Fibroblast of mammary gland (primary cell): ENCODE measurements at regions not wholly inside any gene's neighbourhood (a gene's known extent, or its start where the extent isn't known, plus 50 kb on each side); places are given as distances from the start of the nearest gene placed in this dataset.
"Not testable (repeated sequence)": the region's sequence is repeated elsewhere in the genome, so short reads cannot be mapped to it uniquely, and the experiment has no call there.

ENCODE experiments used
- DNase-seq: peaks from one replicate; pipeline ENCODE4 v3.0.0-alpha.2; 2010; ENCODE audit warnings: low read depth
- H3K4me3 ChIP-seq: 2 replicates; pipeline ENCODE4 v1.5.1; 2011; ENCODE audit warnings: low read depth, mild to moderate bottlenecking, low read length, moderate library complexity; ENCODE audit not compliant: control insufficient read depth
- CTCF ChIP-seq: conservative IDR thresholded peaks from 2 replicates; pipeline ENCODE4 v1.5.1; 2011; ENCODE audit warnings: low read depth, low read length, inconsistent platforms; ENCODE audit not compliant: control insufficient read depth, insufficient read depth

DNA sequence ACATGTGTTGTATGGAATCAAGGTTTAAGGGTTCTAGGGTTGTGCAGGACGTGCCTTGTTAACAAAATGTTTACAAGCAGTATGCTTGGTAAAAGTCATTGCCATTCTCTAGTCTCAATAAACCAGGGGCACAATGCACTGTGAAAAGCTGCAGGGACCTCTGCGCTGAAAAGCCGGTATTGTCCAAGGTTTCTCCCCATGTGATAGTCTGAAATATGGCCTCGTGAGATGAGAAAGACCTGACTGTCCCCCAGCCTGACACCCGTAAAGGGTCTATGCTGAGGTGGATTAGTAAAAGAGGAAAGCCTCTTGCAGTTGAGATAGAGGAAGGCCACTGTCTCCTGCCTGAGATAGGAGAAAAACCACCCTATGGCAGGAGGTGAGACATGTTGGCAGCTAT lies 537.5 kb downstream of the KCNJ18 start:
- not testable (repeated sequence) for H3K4me3 ChIP-seq, DNase-seq

DNA sequence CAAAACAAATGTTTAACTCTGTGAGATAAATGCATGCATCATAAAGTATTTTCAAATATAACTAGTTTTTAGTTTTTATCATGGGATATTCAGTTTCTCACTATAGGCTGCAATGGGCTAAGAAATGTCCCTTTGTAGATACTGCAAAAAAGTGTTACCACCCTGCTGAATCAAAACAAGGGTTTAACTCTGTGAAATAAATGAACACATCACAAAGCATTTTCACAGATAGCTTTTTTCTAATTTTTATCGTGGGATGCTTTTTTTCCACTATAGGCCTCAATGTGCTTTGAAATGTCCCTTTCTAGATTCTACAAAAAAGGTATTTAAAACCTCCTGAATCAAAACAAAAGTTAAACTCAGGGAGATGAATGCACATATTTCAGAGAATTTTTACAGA lies 541.1 kb downstream of the KCNJ18 start:
- no peak for TF ChIP-seq CTCF
- DNase-seq = no peak
- H3K4me3 ChIP-seq = no peak overlapping the region

- TF ChIP-seq CTCF = no peak
- H3K4me3 ChIP-seq = no peak overlapping the region
- no peak for DNase-seq
Measured at GRCh38 chr17:22242472-22242871, 550.1 kb downstream of the KCNJ18 start.

- TF ChIP-seq CTCF = no peak
- H3K4me3 ChIP-seq = no peak overlapping the region
- no peak for DNase-seq
Measured at GRCh38 chr17:22251498-22251897, 559.2 kb downstream of the KCNJ18 start.

- no peak for DNase-seq
- H3K4me3 ChIP-seq = no peak overlapping the region
- no peak for TF ChIP-seq CTCF
Measured at GRCh38 chr17:22253007-22253406, 560.7 kb downstream of the KCNJ18 start.

GRCh38 chr17:22265807-22266206 lies 573.5 kb downstream of the KCNJ18 start:
- no peak for DNase-seq
- no peak for TF ChIP-seq CTCF
- H3K4me3 ChIP-seq = no peak overlapping the region

DNA sequence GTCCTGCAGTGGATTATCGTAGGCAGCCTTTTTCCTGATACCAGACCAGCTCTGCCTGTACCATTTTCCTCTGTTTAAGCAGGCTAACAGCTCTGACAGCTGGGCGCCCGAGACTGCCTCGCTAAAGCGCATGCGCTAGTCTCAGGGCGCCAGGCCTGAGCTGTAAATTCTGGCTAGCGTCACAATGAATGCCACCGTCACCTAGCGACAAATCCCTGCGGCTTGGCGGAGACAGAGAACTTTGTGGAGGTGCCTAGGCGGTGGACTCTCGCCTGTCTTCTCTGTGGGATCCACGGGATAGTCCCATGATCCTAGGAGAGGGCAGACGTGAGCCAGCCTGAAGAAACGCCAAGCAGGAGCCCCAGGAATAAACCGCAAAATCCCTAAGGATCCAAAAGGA lies 573.9 kb downstream of the KCNJ18 start:
- no peak overlapping the region for H3K4me3 ChIP-seq
- TF ChIP-seq CTCF = no peak
- DNase-seq = peak; percentile 2
